ENCODE measurements at regions not wholly inside any gene's neighbourhood (a gene's known extent, or its start where the extent isn't known, plus 50 kb on each side); places are given as distances from the start of the nearest gene placed in this dataset.

DNA sequence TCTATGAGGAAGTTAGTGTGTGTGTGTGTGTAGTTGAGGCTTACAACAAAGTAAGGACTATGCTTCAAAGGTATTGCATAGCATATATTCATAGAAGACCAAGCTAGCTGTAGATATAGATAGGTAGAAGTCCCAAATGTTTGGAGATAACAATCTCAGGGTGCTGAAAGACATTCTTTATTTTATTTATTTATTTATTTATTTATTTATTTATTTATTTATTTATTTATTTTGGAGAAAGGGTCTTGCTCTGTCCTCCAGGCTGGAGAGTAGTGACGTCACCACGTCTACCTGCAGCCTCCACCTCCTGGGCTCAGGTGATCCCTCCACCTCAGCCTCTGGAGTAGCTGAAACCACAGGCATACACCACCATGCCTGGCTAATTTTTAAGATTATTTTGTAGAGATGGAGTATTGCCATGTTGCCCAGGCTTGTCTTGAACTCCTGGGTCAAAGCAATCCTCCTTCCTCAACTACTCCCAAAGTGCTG lies 284.6 kb upstream of the KIF2B start:
- ATAC-seq (ENCODE audit: low read depth) (no peak), DNase-seq (no peak)
- no peak overlapping the region for H4K91ac ChIP-seq (ENCODE audit: insufficient read depth, low read depth, low read length)
- no peak overlapping the region for H3K27ac ChIP-seq (ENCODE audit: insufficient read depth, low read length)
- no peaks in the 10 kb centered on the region for H3K36me3 ChIP-seq (ENCODE audit: control insufficient read depth, insufficient read depth, low read length)
- H3K4me2 ChIP-seq (ENCODE audit: low read depth, low read length) = no peak overlapping the region
- no peak overlapping the region for H4K5ac ChIP-seq (ENCODE audit: low read depth, low read length)
- H3K23ac ChIP-seq (ENCODE audit: low read depth, low read length) = no peak overlapping the region
- H3K4me1 ChIP-seq (ENCODE audit: control insufficient read depth, insufficient read depth, low read length) = no peaks in the 10 kb centered on the region
- H3K18ac ChIP-seq (ENCODE audit: low read depth, low read length) = no peak overlapping the region
- H3K79me1 ChIP-seq (ENCODE audit: low read depth in 1 of 2, low read length in 2 of 2) = no peaks in the 10 kb centered on the region
- no peak overlapping the region for H2AK5ac ChIP-seq (ENCODE audit: low read depth, low read length)
- no peak overlapping the region for H2BK20ac ChIP-seq (ENCODE audit: low read depth, low read length)
- intact Hi-C loops (cut with micrococcal nuclease) (no loop called here), dilution Hi-C loops (cut with HindIII; ENCODE audit: low sequenced_read_pairs, unreplicated experiment) (no loop called here), in situ Hi-C loops (cut with MboI; ENCODE audit: low sequenced_read_pairs) (no loop called here)
- no peak overlapping the region for H3K56ac ChIP-seq (ENCODE audit: extremely low read depth, insufficient read depth, low read length)
- ChIA-PET CTCF (no interaction called here), POLR2A (ENCODE audit: unreplicated experiment) (no interaction called here)
- no peaks in the 10 kb centered on the region for H3K9me1 ChIP-seq (ENCODE audit: insufficient read depth, low read length)
- H4K20me1 ChIP-seq (ENCODE audit: insufficient read depth, low read length) = no peaks in the 10 kb centered on the region
- no TSS peak for BruUV-seq (replicated peaks)
- H4K8ac ChIP-seq (ENCODE audit: low read depth in 2 of 2, low read length in 2 of 2) = no peak overlapping the region
- WGBS, 2 experiments (ENCODE audit: extremely low coverage in 2 of 2, insufficient read length in 1 of 2) = no CpG with 5 or more reads among the region's 2 CpGs
- no peak overlapping the region for H3K9ac ChIP-seq (ENCODE audit: low read depth, low read length)
- H2AK9ac ChIP-seq (replicated peaks; ENCODE audit: low read depth, low read length, poor library complexity) = no peak overlapping the region
- no peaks in the 10 kb centered on the region for H3K27me3 ChIP-seq (ENCODE audit: control insufficient read depth, insufficient read depth, low read length)
- peaks cover 3% of the 10 kb centered on the region; the same call in 1 of the 2 replicates for H3K9me3 ChIP-seq (ENCODE audit: control insufficient read depth, insufficient read depth, low read length)
- TF ChIP-seq CEBPB (IDR thresholded peaks at IDR 0.05; ENCODE audit: low read depth, low read length) (no peak), RFX5 (IDR thresholded peaks at IDR 0.05; ENCODE audit: low read depth, low read length) (no peak), SMC3 (IDR thresholded peaks at IDR 0.05; ENCODE audit: low read depth, low read length) (no peak), POLR2A (IDR thresholded peaks at IDR 0.05; ENCODE audit: low read depth, low read length) (no peak), MAZ (IDR thresholded peaks at IDR 0.05; ENCODE audit: borderline replicate concordance, low read depth, low read length) (no peak), NFE2L2 (IDR thresholded peaks at IDR 0.05; ENCODE audit: low read depth, low read length) (no peak)
- TF ChIP-seq, protein P1, sequence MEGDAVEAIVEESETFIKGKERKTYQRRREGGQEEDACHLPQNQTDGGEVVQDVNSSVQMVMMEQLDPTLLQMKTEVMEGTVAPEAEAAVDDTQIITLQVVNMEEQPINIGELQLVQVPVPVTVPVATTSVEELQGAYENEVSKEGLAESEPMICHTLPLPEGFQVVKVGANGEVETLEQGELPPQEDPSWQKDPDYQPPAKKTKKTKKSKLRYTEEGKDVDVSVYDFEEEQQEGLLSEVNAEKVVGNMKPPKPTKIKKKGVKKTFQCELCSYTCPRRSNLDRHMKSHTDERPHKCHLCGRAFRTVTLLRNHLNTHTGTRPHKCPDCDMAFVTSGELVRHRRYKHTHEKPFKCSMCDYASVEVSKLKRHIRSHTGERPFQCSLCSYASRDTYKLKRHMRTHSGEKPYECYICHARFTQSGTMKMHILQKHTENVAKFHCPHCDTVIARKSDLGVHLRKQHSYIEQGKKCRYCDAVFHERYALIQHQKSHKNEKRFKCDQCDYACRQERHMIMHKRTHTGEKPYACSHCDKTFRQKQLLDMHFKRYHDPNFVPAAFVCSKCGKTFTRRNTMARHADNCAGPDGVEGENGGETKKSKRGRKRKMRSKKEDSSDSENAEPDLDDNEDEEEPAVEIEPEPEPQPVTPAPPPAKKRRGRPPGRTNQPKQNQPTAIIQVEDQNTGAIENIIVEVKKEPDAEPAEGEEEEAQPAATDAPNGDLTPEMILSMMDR (conservative IDR thresholded peaks at IDR 0.05; ENCODE audit: low read depth, low read length) = no peak
- TF ChIP-seq, protein P2, sequence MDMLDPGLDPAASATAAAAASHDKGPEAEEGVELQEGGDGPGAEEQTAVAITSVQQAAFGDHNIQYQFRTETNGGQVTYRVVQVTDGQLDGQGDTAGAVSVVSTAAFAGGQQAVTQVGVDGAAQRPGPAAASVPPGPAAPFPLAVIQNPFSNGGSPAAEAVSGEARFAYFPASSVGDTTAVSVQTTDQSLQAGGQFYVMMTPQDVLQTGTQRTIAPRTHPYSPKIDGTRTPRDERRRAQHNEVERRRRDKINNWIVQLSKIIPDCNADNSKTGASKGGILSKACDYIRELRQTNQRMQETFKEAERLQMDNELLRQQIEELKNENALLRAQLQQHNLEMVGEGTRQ (IDR thresholded peaks at IDR 0.05; ENCODE audit: low read depth, low read length) = no peak
- H3K4me3 ChIP-seq (ENCODE audit: insufficient read depth, low read depth, low read length) = no peak overlapping the region
- H3K4ac ChIP-seq (ENCODE audit: low read depth, low read length) = no peak overlapping the region
- H3K14ac ChIP-seq (replicated peaks; ENCODE audit: low read depth, low read length) = no peak overlapping the region
- no peak overlapping the region for H2BK120ac ChIP-seq (ENCODE audit: low read depth, low read length)
- H2AFZ ChIP-seq (replicated peaks; ENCODE audit: low read length, poor library complexity) = no peak overlapping the region
- H2BK5ac ChIP-seq (ENCODE audit: low read depth, low read length, poor library complexity, severe bottlenecking) = no peak overlapping the region
- no peak overlapping the region for H2BK15ac ChIP-seq (ENCODE audit: low read depth, low read length)

Measured in IMR-90 (cell line).